OCI-LY3 (cell line): ENCODE measurements at regions not wholly inside any gene's neighbourhood (a gene's known extent, or its start where the extent isn't known, plus 50 kb on each side); places are given as distances from the start of the nearest gene placed in this dataset.

ENCODE experiments used
- CTCF ChIP-seq: fragments of 200-600, 300-600 bp; sonication (generic); IDR thresholded peaks from 2 replicates; pipeline ENCODE4 v1.5.1; 2014; ENCODE audit warnings: antibody characterized with exemption, low read length, low read depth
- EZH2phosphoT487 ChIP-seq: fragments of 200-600 bp; shearing (Covaris generic); IDR thresholded peaks from 2 replicates; pipeline ENCODE4 v1.6.1; 2018; ENCODE audit warnings: antibody characterized with exemption, mixed run types, low read depth

DNA sequence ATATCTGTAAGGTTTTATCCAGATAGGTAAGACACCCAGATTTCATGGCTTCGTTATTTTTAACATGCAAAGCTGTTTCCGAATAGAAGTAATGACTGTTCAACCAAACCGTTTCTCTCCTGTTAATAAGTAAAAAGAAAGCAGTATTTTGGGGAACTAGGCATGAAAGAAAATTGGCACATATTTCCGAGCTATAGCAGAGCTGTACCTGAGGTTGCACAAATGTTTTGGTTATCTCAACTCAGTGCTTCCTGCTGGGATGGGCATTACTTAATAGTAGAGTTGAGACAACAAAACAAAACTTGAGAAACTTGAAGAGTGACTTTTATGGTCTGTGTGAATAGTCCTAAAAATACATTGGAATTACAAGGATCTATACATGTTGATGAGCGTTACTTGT, 564.3 kb upstream of the SORCS1 start:
- TF ChIP-seq CTCF (no peak), EZH2phosphoT487 (no peak)
